Ishikawa (cell line): ENCODE measurements at regions not wholly inside any gene's neighbourhood (a gene's known extent, or its start where the extent isn't known, plus 50 kb on each side); places are given as distances from the start of the nearest gene placed in this dataset.

ENCODE experiments used
- CEBPB ChIP-seq: IDR thresholded peaks from 2 replicates; pipeline ENCODE4 v1.6.1; 2012
- CREB1 ChIP-seq: IDR thresholded peaks from 2 replicates; pipeline ENCODE4 v1.6.1; 2012; ENCODE audit warnings: low read depth
- EP300 ChIP-seq: IDR thresholded peaks from 2 replicates; pipeline ENCODE4 v1.6.1; 2012; ENCODE audit warnings: borderline replicate concordance
- TAF1 ChIP-seq: IDR thresholded peaks from 2 replicates; pipeline ENCODE4 v1.6.1; 2012; ENCODE audit warnings: low read depth, mild to moderate bottlenecking
- TEAD4 ChIP-seq: IDR thresholded peaks from 2 replicates; pipeline ENCODE4 v1.6.1; 2012
- YY1 ChIP-seq: IDR thresholded peaks from 2 replicates; pipeline ENCODE4 v1.6.1; 2012; ENCODE audit warnings: low read depth
- TF ChIP-seq, protein P1 (sequence below): IDR thresholded peaks from 2 replicates; pipeline ENCODE4 v1.6.1; 2012; ENCODE audit warnings: low read depth, mild to moderate bottlenecking

DNA sequence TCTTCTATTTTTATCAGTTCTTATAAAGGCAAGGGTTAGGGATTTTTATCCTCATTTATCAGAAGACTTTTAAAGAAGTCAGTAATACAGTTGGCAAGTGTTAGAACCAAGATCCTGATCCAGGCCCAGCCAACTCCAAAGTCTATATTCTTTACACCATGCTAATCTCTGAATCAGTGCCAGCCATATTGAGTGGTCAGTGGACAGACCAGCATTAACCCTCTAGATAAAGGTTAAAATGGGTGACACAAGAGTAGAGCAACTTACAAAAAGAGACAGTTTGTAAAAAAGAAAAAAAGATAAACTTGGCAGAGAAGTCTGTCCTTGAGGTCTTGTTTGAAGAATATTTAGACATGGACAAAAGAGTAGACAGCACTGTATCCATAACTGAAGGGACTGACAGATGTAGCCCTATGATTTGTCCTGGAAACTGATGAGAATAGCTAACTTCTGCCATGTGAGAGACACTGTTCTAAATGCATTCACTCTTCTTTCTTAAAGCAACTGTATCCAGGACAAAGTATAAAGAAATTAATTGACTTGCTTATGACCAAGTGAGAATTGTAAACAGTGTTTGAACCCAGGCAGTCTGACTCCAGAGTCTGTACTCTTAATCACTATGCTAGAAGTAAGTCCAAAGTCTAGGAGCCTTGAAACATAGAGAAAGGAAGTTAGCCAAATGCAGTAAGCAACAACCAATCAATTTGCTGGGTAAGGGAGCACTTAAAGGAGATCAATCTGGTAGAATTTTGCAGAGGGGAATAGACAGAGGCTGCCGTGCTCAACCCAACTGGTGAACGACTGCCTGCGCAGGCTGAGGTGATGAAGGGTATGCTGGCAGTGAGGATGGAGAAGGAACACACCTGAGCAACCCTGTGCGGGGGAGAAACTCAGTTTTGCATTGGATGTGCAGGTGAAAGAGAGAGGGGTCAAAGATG lies 103.7 kb downstream of the TTC6 start:
- TF ChIP-seq TEAD4: no peak
- TF ChIP-seq CREB1: no peak
- TF ChIP-seq YY1: no peak
- no peak for TF ChIP-seq EP300
- TF ChIP-seq CEBPB: no peak
- TF ChIP-seq, protein P1, sequence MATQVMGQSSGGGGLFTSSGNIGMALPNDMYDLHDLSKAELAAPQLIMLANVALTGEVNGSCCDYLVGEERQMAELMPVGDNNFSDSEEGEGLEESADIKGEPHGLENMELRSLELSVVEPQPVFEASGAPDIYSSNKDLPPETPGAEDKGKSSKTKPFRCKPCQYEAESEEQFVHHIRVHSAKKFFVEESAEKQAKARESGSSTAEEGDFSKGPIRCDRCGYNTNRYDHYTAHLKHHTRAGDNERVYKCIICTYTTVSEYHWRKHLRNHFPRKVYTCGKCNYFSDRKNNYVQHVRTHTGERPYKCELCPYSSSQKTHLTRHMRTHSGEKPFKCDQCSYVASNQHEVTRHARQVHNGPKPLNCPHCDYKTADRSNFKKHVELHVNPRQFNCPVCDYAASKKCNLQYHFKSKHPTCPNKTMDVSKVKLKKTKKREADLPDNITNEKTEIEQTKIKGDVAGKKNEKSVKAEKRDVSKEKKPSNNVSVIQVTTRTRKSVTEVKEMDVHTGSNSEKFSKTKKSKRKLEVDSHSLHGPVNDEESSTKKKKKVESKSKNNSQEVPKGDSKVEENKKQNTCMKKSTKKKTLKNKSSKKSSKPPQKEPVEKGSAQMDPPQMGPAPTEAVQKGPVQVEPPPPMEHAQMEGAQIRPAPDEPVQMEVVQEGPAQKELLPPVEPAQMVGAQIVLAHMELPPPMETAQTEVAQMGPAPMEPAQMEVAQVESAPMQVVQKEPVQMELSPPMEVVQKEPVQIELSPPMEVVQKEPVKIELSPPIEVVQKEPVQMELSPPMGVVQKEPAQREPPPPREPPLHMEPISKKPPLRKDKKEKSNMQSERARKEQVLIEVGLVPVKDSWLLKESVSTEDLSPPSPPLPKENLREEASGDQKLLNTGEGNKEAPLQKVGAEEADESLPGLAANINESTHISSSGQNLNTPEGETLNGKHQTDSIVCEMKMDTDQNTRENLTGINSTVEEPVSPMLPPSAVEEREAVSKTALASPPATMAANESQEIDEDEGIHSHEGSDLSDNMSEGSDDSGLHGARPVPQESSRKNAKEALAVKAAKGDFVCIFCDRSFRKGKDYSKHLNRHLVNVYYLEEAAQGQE: no peak
- TF ChIP-seq TAF1: no peak
